ENCODE measurements at regions not wholly inside any gene's neighbourhood (a gene's known extent, or its start where the extent isn't known, plus 50 kb on each side); places are given as distances from the start of the nearest gene placed in this dataset.

- Histone ChIP-seq H2AFZ (ENCODE audit: control insufficient read depth, low read length) (no peak overlapping the region), H4K20me1 (ENCODE audit: control insufficient read depth, extremely low read depth, insufficient read depth, low read length) (no peaks in the 10 kb centered on the region), H3K9me1 (ENCODE audit: control insufficient read depth, extremely low read depth, insufficient read depth, low read length) (no peaks in the 10 kb centered on the region), H3K9me3 (ENCODE audit: control insufficient read depth, low read depth, low read length) (no peaks in the 10 kb centered on the region), H3K4me2 (ENCODE audit: control insufficient read depth, extremely low read depth, insufficient read depth, low read depth, low read length) (no peak overlapping the region), H3K79me2 (ENCODE audit: control insufficient read depth, insufficient read depth, low read length) (no peaks in the 10 kb centered on the region), H3K4me1 (ENCODE audit: control insufficient read depth, extremely low read depth, insufficient read depth, low read length) (no peaks in the 10 kb centered on the region), H3K36me3 (ENCODE audit: control insufficient read depth in 2 of 2, extremely low read depth in 1 of 2, insufficient read depth in 2 of 2, low read length in 2 of 2) (no peaks in the 10 kb centered on the region), H3K27ac (ENCODE audit: control insufficient read depth, insufficient read depth, low read length) (no peak overlapping the region), H3K27me3 (ENCODE audit: control insufficient read depth, extremely low read depth, insufficient read depth, low read length) (no peaks in the 10 kb centered on the region), H3K4me3 (ENCODE audit: control insufficient read depth in 2 of 3, extremely low read depth in 1 of 3, insufficient read depth in 2 of 3, low read depth in 1 of 3, low read length in 3 of 3) (no peak overlapping the region), H3K9ac (ENCODE audit: control insufficient read depth, extremely low read depth, insufficient read depth, low read length) (no peak overlapping the region)
- FAIRE-seq (no peak), DNase-seq (ENCODE audit: low read depth, low spot score) (no peak)
- TF ChIP-seq EZH2 (IDR thresholded peaks at IDR 0.05; ENCODE audit: low read length), result no peak
- no peak for TF ChIP-seq CTCF (optimal IDR thresholded peaks at IDR 0.05 in 1 of 3, IDR thresholded peaks at IDR 0.05 in 1 of 3, conservative IDR thresholded peaks at IDR 0.05 in 1 of 3; ENCODE audit: extremely low read depth in 1 of 3, insufficient read depth in 2 of 3, low read length in 3 of 3)
- dilution Hi-C loops (cut with MboI; ENCODE audit: extremely low pct_ligation_motif_present, low sequenced_read_pairs), result no loop called here
Observed at GRCh38 chr1:29556657-29557056, 320.3 kb downstream of the PTPRU start.

GRCh38 chr1:29555043-29555620 is 318.8 kb downstream of the PTPRU start:
- no peaks in the 10 kb centered on the region for H3K4me1 ChIP-seq (ENCODE audit: control insufficient read depth, extremely low read depth, insufficient read depth, low read length)
- TF ChIP-seq CTCF (optimal IDR thresholded peaks at IDR 0.05 in 1 of 3, IDR thresholded peaks at IDR 0.05 in 1 of 3, conservative IDR thresholded peaks at IDR 0.05 in 1 of 3; ENCODE audit: extremely low read depth in 1 of 3, insufficient read depth in 2 of 3, low read length in 3 of 3) (no peak), EZH2 (IDR thresholded peaks at IDR 0.05; ENCODE audit: low read length) (no peak)
- no peaks in the 10 kb centered on the region for H3K79me2 ChIP-seq (ENCODE audit: control insufficient read depth, insufficient read depth, low read length)
- H3K9me3 ChIP-seq (ENCODE audit: control insufficient read depth, low read depth, low read length), result no peaks in the 10 kb centered on the region
- no peaks in the 10 kb centered on the region for H4K20me1 ChIP-seq (ENCODE audit: control insufficient read depth, extremely low read depth, insufficient read depth, low read length)
- H3K4me2 ChIP-seq (ENCODE audit: control insufficient read depth, extremely low read depth, insufficient read depth, low read depth, low read length), result no peak overlapping the region
- H3K36me3 ChIP-seq (ENCODE audit: control insufficient read depth in 2 of 2, extremely low read depth in 1 of 2, insufficient read depth in 2 of 2, low read length in 2 of 2), result no peaks in the 10 kb centered on the region
- H3K9ac ChIP-seq (ENCODE audit: control insufficient read depth, extremely low read depth, insufficient read depth, low read length), result no peak overlapping the region
- H3K27me3 ChIP-seq (ENCODE audit: control insufficient read depth, extremely low read depth, insufficient read depth, low read length), result no peaks in the 10 kb centered on the region
- H3K9me1 ChIP-seq (ENCODE audit: control insufficient read depth, extremely low read depth, insufficient read depth, low read length), result no peaks in the 10 kb centered on the region
- FAIRE-seq (no peak), DNase-seq (ENCODE audit: low read depth, low spot score) (no peak)
- dilution Hi-C loops (cut with MboI; ENCODE audit: extremely low pct_ligation_motif_present, low sequenced_read_pairs), result no loop called here
- H3K4me3 ChIP-seq (ENCODE audit: control insufficient read depth in 2 of 3, extremely low read depth in 1 of 3, insufficient read depth in 2 of 3, low read depth in 1 of 3, low read length in 3 of 3), result no peak overlapping the region
- no peak overlapping the region for H3K27ac ChIP-seq (ENCODE audit: control insufficient read depth, insufficient read depth, low read length)
- no peak overlapping the region for H2AFZ ChIP-seq (ENCODE audit: control insufficient read depth, low read length)

All from keratinocyte (primary cell).